IMR-90 (cell line): ENCODE measurements at regions not wholly inside any gene's neighbourhood (a gene's known extent, or its start where the extent isn't known, plus 50 kb on each side); places are given as distances from the start of the nearest gene placed in this dataset.
A peak's percentile ranks its signal among the peaks of the same experiment; 100 is the strongest.

Experiments
- ATAC-seq: fragments of 200-7000 bp; cut with Tn5 transposase; 2 replicates; pipeline ENCODE4 v1.9.1; 2020; ENCODE audit warnings: low read depth, mild to moderate bottlenecking, moderate library complexity
- BruUV-seq: library from RNA; stranded (reverse); fragments of 400-500 nt; replicated peaks from 2 replicates; lab custom pipeline; 2021; lab: Mats Ljungman, UMichigan
- CTCF ChIA-PET: fragments of 300-600 bp; formaldehyde crosslinking; extraction: SDS; loops from one replicate; lab custom pipeline; 2021; ENCODE audit warnings: antibody characterized with exemption; lab: Yijun Ruan, JAX
- POLR2A ChIA-PET: fragments of 300-600 bp; sonication (Branson Sonifier 250); formaldehyde crosslinking; loops from one replicate; lab custom pipeline; 2022; ENCODE audit warnings: antibody characterized with exemption; ENCODE audit not compliant: unreplicated experiment; lab: Charles Lee
- DNase-seq: peaks from one replicate; pipeline ENCODE4 v3.0.0; 2013
- H2AFZ ChIP-seq: replicated peaks from 2 replicates; pipeline ENCODE3; 2013; ENCODE audit warnings: low read length, mild to moderate bottlenecking; ENCODE audit not compliant: poor library complexity
- H2AK5ac ChIP-seq: 2 replicates; pipeline ENCODE4 v1.6.1; 2013; ENCODE audit warnings: low read depth, low read length, inconsistent platforms
- H2AK9ac ChIP-seq: replicated peaks from 2 replicates; pipeline ENCODE3; 2013; ENCODE audit warnings: mild to moderate bottlenecking, low read depth, low read length, moderate library complexity; ENCODE audit not compliant: poor library complexity
- H2BK120ac ChIP-seq: 2 replicates; pipeline ENCODE4 v1.6.1; 2013; ENCODE audit warnings: low read depth, low read length, inconsistent platforms
- H2BK15ac ChIP-seq: 3 replicates; pipeline ENCODE4 v1.6.1; 2013; ENCODE audit warnings: low read depth, low read length, inconsistent platforms
- H2BK20ac ChIP-seq: 2 replicates; pipeline ENCODE4 v1.6.1; 2013; ENCODE audit warnings: low read depth, mild to moderate bottlenecking, inconsistent platforms, low read length, moderate library complexity
- H2BK5ac ChIP-seq: 2 replicates; pipeline ENCODE4 v1.6.1; 2013; ENCODE audit warnings: mild to moderate bottlenecking, low read depth, low read length, inconsistent platforms; ENCODE audit not compliant: poor library complexity, severe bottlenecking
- H3K14ac ChIP-seq: replicated peaks from 2 replicates; pipeline ENCODE4 v1.6.1; 2013; ENCODE audit warnings: low read depth, low read length, inconsistent platforms
- H3K18ac ChIP-seq: 2 replicates; pipeline ENCODE4 v1.6.1; 2013; ENCODE audit warnings: low read depth, low read length, control low read depth
- H3K23ac ChIP-seq: 2 replicates; pipeline ENCODE4 v1.6.1; 2013; ENCODE audit warnings: low read depth, low read length, inconsistent platforms
- H3K27ac ChIP-seq: 2 replicates; pipeline ENCODE4 v1.5.1; 2013; ENCODE audit warnings: mild to moderate bottlenecking, control low read depth, low read length; ENCODE audit not compliant: insufficient read depth
- H3K27me3 ChIP-seq: 2 replicates; pipeline ENCODE4 v1.6.1; 2013; ENCODE audit warnings: low read length; ENCODE audit not compliant: control insufficient read depth, insufficient read depth
- H3K36me3 ChIP-seq: 2 replicates; pipeline ENCODE4 v1.6.1; 2013; ENCODE audit warnings: low read length, mixed read lengths; ENCODE audit not compliant: control insufficient read depth, insufficient read depth
- H3K4ac ChIP-seq: 2 replicates; pipeline ENCODE4 v1.6.1; 2013; ENCODE audit warnings: low read depth, low read length, inconsistent platforms
- H3K4me1 ChIP-seq: 2 replicates; pipeline ENCODE4 v1.6.1; 2013; ENCODE audit warnings: low read length, mixed read lengths; ENCODE audit not compliant: control insufficient read depth, insufficient read depth
- H3K4me2 ChIP-seq: 2 replicates; pipeline ENCODE4 v1.6.1; 2013; ENCODE audit warnings: low read depth, mild to moderate bottlenecking, control low read depth, low read length, moderate library complexity
- H3K4me3 ChIP-seq: 2 replicates; pipeline ENCODE4 v1.5.1; 2013; ENCODE audit warnings: low read depth, mild to moderate bottlenecking, control low read depth, low read length, moderate library complexity; ENCODE audit not compliant: insufficient read depth
- H3K56ac ChIP-seq: 2 replicates; pipeline ENCODE4 v1.6.1; 2013; ENCODE audit warnings: low read length, inconsistent platforms; ENCODE audit not compliant: insufficient read depth; ENCODE audit errors: extremely low read depth
- H3K79me1 ChIP-seq, 2 experiments: 2 replicates each; pipeline ENCODE4 v1.6.1; 2013; ENCODE audit warnings: low read length in 2 of 2, inconsistent platforms in 1 of 2, low read depth in 1 of 2
- H3K9ac ChIP-seq: 2 replicates; pipeline ENCODE4 v1.6.1; 2013; ENCODE audit warnings: low read depth, low read length, control low read depth
- H3K9me1 ChIP-seq: 2 replicates; pipeline ENCODE4 v1.6.1; 2013; ENCODE audit warnings: low read length, inconsistent platforms; ENCODE audit not compliant: insufficient read depth
- H3K9me3 ChIP-seq: 2 replicates; pipeline ENCODE4 v1.6.1; 2013; ENCODE audit warnings: low read length; ENCODE audit not compliant: control insufficient read depth, insufficient read depth
- H4K20me1 ChIP-seq: 2 replicates; pipeline ENCODE4 v1.6.1; 2013; ENCODE audit warnings: low read length, inconsistent platforms; ENCODE audit not compliant: insufficient read depth
- H4K5ac ChIP-seq: 2 replicates; pipeline ENCODE4 v1.6.1; 2013; ENCODE audit warnings: mild to moderate bottlenecking, low read depth, low read length, control low read depth
- H4K8ac ChIP-seq, 2 experiments: 2 replicates each; pipeline ENCODE4 v1.6.1; 2013; ENCODE audit warnings: low read depth in 2 of 2, low read length in 2 of 2, control low read depth in 1 of 2, inconsistent platforms in 1 of 2
- H4K91ac ChIP-seq: 2 replicates; pipeline ENCODE4 v1.6.1; 2013; ENCODE audit warnings: low read depth, low read length, inconsistent platforms; ENCODE audit not compliant: insufficient read depth
- WGBS, 2 experiments: methylation state at CpG; one replicate each; pipeline versions ENCODE4 v1.1.5 to v1.1.7; 2013; ENCODE audit warnings: missing lambda C conversion rate in 2 of 2; ENCODE audit not compliant: insufficient read length in 1 of 2; ENCODE audit errors: extremely low coverage in 2 of 2; 5-methylcytosine and 5-hydroxymethylcytosine counted together
- dilution Hi-C: fragments of 300-500 bp; cut with HindIII; formaldehyde crosslinking; loops from one replicate; pipeline ENCODE4 v1.14.3; 2018; ENCODE audit warnings: low sequenced_read_pairs; ENCODE audit not compliant: unreplicated experiment
- in situ Hi-C: fragments of 300-500 bp; cut with MboI; formaldehyde crosslinking; loops from 3 replicates; pipeline ENCODE4 v1.14.3; 2019; ENCODE audit warnings: low sequenced_read_pairs, inconsistent platforms, mixed read lengths
- intact Hi-C: fragments of 100-400 bp; cut with micrococcal nuclease; formaldehyde crosslinking; loops from 2 replicates; pipeline ENCODE4 v1.10.0; 2022
- TF ChIP-seq, protein P1 (sequence below): fragments of 150-350 bp; IDR thresholded peaks from 2 replicates; pipeline ENCODE4 v1.6.1; 2017; ENCODE audit warnings: mild to moderate bottlenecking, antibody characterized with exemption, low read length, low read depth

DNA sequence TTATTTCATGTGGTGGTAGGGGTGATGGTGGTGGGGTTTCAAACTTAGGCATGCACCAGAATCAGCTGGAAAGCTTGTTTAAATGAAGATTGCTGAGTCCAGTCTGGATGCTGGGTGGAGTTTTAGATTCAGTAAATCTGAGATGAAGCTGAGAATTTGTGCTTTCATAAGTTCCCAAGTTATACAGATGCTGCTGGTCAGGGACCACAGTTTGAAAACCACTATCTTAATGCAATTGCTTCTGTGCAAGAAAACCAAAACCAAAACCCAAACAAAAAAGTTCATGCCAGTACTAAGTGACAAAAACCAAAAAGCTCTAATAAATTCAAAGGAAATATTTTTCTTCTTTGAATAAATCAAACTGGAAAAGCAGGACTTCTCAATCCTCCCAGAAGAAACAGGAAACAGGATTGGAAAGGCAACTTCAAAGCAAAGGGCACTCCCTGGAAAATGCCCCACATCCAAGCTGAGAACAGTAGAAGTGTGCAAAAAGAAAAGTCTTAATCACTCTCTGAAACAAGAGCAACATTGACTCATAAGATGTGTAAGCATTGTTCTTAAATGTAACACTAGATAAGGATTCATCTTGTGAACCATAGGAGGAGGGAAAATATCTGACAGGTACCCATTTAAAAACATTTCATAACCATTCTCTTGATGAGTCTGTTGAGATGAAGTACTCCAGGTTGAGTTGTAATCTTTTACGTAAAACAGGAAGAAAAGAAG lies 481.5 kb upstream of the HSF2 start:
- no peak overlapping the region for H3K14ac ChIP-seq
- no peak overlapping the region for H4K91ac ChIP-seq
- no peaks in the 10 kb centered on the region for H3K79me1 ChIP-seq
- H2BK5ac ChIP-seq: no peak overlapping the region
- no peaks in the 10 kb centered on the region for H3K9me3 ChIP-seq
- no peak overlapping the region for H4K8ac ChIP-seq
- in situ Hi-C loops: no loop called here
- H2AK5ac ChIP-seq: no peak overlapping the region
- CTCF ChIA-PET: no interaction called here
- no peak overlapping the region for H3K4me2 ChIP-seq
- H4K5ac ChIP-seq: no peak overlapping the region
- no peak overlapping the region for H3K27ac ChIP-seq
- no peak overlapping the region for H3K23ac ChIP-seq
- no peaks in the 10 kb centered on the region for H3K27me3 ChIP-seq
- peak; percentile 24 for DNase-seq
- no peak overlapping the region for H2BK15ac ChIP-seq
- BruUV-seq: no TSS peak
- H3K36me3 ChIP-seq: no peaks in the 10 kb centered on the region
- no peaks in the 10 kb centered on the region for H3K9me1 ChIP-seq
- dilution Hi-C loops: no loop called here
- H2BK20ac ChIP-seq: no peak overlapping the region
- no peak overlapping the region for H3K9ac ChIP-seq
- no peak overlapping the region for H2AK9ac ChIP-seq
- WGBS, 2 experiments: no CpG with 5 or more reads among the region's 1 CpG
- no peak overlapping the region for H3K4me3 ChIP-seq
- no peak overlapping the region for H3K4ac ChIP-seq
- no peak for ATAC-seq
- no peak overlapping the region for H2AFZ ChIP-seq
- intact Hi-C loops: no loop called here
- no peaks in the 10 kb centered on the region for H4K20me1 ChIP-seq
- H3K18ac ChIP-seq: no peak overlapping the region
- POLR2A ChIA-PET: no interaction called here
- H3K4me1 ChIP-seq: no peaks in the 10 kb centered on the region
- TF ChIP-seq, protein P1, sequence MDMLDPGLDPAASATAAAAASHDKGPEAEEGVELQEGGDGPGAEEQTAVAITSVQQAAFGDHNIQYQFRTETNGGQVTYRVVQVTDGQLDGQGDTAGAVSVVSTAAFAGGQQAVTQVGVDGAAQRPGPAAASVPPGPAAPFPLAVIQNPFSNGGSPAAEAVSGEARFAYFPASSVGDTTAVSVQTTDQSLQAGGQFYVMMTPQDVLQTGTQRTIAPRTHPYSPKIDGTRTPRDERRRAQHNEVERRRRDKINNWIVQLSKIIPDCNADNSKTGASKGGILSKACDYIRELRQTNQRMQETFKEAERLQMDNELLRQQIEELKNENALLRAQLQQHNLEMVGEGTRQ: no peak
- H3K56ac ChIP-seq: no peak overlapping the region
- no peak overlapping the region for H2BK120ac ChIP-seq
